ENCODE measurements at regions not wholly inside any gene's neighbourhood (a gene's known extent, or its start where the extent isn't known, plus 50 kb on each side); places are given as distances from the start of the nearest gene placed in this dataset.

- DNase-seq = no peak
Measured at GRCh38 chr4:19002170-19002569, 980.6 kb upstream of the LCORL start.

- DNase-seq = no peak
Measured at GRCh38 chr4:18999595-18999994, 978.0 kb upstream of the LCORL start.

GRCh38 chr4:18981234-18981615, 959.7 kb upstream of the LCORL start:
- DNase-seq = no peak

- no peak for DNase-seq
Measured at GRCh38 chr4:18980516-18981233, 959.1 kb upstream of the LCORL start.

GRCh38 chr4:18976884-18977283, 955.3 kb upstream of the LCORL start:
- no peak for DNase-seq

- no peak for DNase-seq
Measured at GRCh38 chr4:18975916-18976808, 954.6 kb upstream of the LCORL start.

GRCh38 chr4:18973296-18973695, 951.7 kb upstream of the LCORL start:
- no peak for DNase-seq

- no peak for DNase-seq
Measured at GRCh38 chr4:18961879-18962278, 940.3 kb upstream of the LCORL start.

- no peak for DNase-seq
Measured at GRCh38 chr4:18961266-18961665, 939.7 kb upstream of the LCORL start.

- no peak for DNase-seq
Measured at GRCh38 chr4:18957716-18958115, 936.2 kb upstream of the LCORL start.

GRCh38 chr4:18954538-18954937, 933.0 kb upstream of the LCORL start:
- DNase-seq = no peak

- no peak for DNase-seq
Measured at GRCh38 chr4:18953613-18954012, 932.1 kb upstream of the LCORL start.

GRCh38 chr4:18945464-18945863, 923.9 kb upstream of the LCORL start:
- DNase-seq = no peak

- DNase-seq = no peak
Measured at GRCh38 chr4:18942874-18943273, 921.3 kb upstream of the LCORL start.

- DNase-seq = no peak
Measured at GRCh38 chr4:18938343-18939099, 917.0 kb upstream of the LCORL start.

GRCh38 chr4:18937746-18938145, 916.2 kb upstream of the LCORL start:
- no peak for DNase-seq

- no peak for DNase-seq
Measured at GRCh38 chr4:18937080-18937479, 915.5 kb upstream of the LCORL start.

GRCh38 chr4:18935659-18936345, 914.2 kb upstream of the LCORL start:
- DNase-seq = no peak

GRCh38 chr4:18934197-18934596, 912.6 kb upstream of the LCORL start:
- no peak for DNase-seq

- no peak for DNase-seq
Measured at GRCh38 chr4:18932730-18933339, 911.3 kb upstream of the LCORL start.

GRCh38 chr4:18931643-18932377, 910.3 kb upstream of the LCORL start:
- DNase-seq = no peak

GRCh38 chr4:18930487-18930886, 908.9 kb upstream of the LCORL start:
- no peak for DNase-seq
